DOHH2 (cell line): ENCODE measurements at regions not wholly inside any gene's neighbourhood (a gene's known extent, or its start where the extent isn't known, plus 50 kb on each side); places are given as distances from the start of the nearest gene placed in this dataset.

Experiments used
- H3F3A ChIP-seq: fragments of 200-600 bp; sonication (generic), shearing (Covaris generic); 2 replicates; pipeline ENCODE4 v1.6.0; 2016; ENCODE audit warnings: antibody characterized with exemption, mild to moderate bottlenecking; ENCODE audit not compliant: control insufficient read depth, insufficient read depth
- H3K27ac ChIP-seq: fragments of 200-600 bp; sonication (generic); 2 replicates; pipeline ENCODE4 v1.5.1; 2014; ENCODE audit warnings: low read depth, mild to moderate bottlenecking, low read length, moderate library complexity
- H3K27me3 ChIP-seq: fragments of 200-600 bp; sonication (generic); 2 replicates; pipeline ENCODE4 v1.6.1; 2014; ENCODE audit warnings: mild to moderate bottlenecking, low read length, mixed read lengths; ENCODE audit not compliant: control insufficient read depth
- H3K36me3 ChIP-seq: fragments of 200-600 bp; sonication (generic); 2 replicates; pipeline ENCODE4 v1.6.1; 2014; ENCODE audit warnings: mild to moderate bottlenecking, low read length, moderate library complexity, mixed read lengths; ENCODE audit not compliant: control insufficient read depth
- H3K4me1 ChIP-seq: fragments of 200-600 bp; sonication (generic); 2 replicates; pipeline ENCODE4 v1.6.1; 2014; ENCODE audit warnings: mild to moderate bottlenecking, low read length, mixed read lengths; ENCODE audit not compliant: control insufficient read depth
- H3K4me2 ChIP-seq: fragments of 200-600 bp; sonication (generic); 2 replicates; pipeline ENCODE4 v1.6.0; 2014; ENCODE audit warnings: mild to moderate bottlenecking, low read length, moderate library complexity
- H3K4me3 ChIP-seq: fragments of 200-600 bp; sonication (generic); 2 replicates; pipeline ENCODE4 v1.5.1; 2014; ENCODE audit warnings: mild to moderate bottlenecking, low read length, mixed read lengths
- H3K79me2 ChIP-seq: fragments of 200-600 bp; sonication (generic); 2 replicates; pipeline ENCODE4 v1.6.1; 2014; ENCODE audit warnings: mild to moderate bottlenecking, low read length, mixed read lengths; ENCODE audit not compliant: control insufficient read depth
- H3K9me2 ChIP-seq: fragments of 200-600 bp; sonication (generic); replicated peaks from 2 replicates; pipeline ENCODE4 v1.6.1; 2014; ENCODE audit warnings: mild to moderate bottlenecking, low read length, mixed read lengths; ENCODE audit not compliant: control insufficient read depth
- H3K9me3 ChIP-seq: fragments of 200-600 bp; sonication (generic); 2 replicates; pipeline ENCODE4 v1.6.1; 2014; ENCODE audit warnings: antibody characterized with exemption, low read length, mixed read lengths; ENCODE audit not compliant: control insufficient read depth, insufficient read depth
- H4K20me1 ChIP-seq: fragments of 200-600 bp; sonication (generic); 2 replicates; pipeline ENCODE4 v1.6.0; 2014; ENCODE audit warnings: low read depth, mild to moderate bottlenecking, antibody characterized with exemption, low read length, moderate library complexity; ENCODE audit not compliant: control insufficient read depth, insufficient read depth
- CTCF ChIP-seq: fragments of 200-600 bp; sonication (generic); IDR thresholded peaks from one replicate; pipeline ENCODE4 v1.5.1; 2014; ENCODE audit warnings: antibody characterized with exemption, mild to moderate bottlenecking, low read depth, low read length; ENCODE audit not compliant: poor library complexity, severe bottlenecking
- EZH2phosphoT487 ChIP-seq: fragments of 200-600 bp; sonication (generic); IDR thresholded peaks from 2 replicates; pipeline ENCODE4 v1.6.1; 2017; ENCODE audit warnings: borderline replicate concordance, mild to moderate bottlenecking, antibody characterized with exemption, low read length, moderate library complexity, mixed read lengths

GRCh38 chr10:29785701-29786100 is 150.9 kb upstream of the SVIL start:
- no peaks in the 10 kb centered on the region for H3K9me3 ChIP-seq
- H3K4me3 ChIP-seq: no peak overlapping the region
- no peak overlapping the region for H3K27ac ChIP-seq
- TF ChIP-seq EZH2phosphoT487 (no peak), CTCF (no peak)
- H3K4me1 ChIP-seq: no peaks in the 10 kb centered on the region
- no peaks in the 10 kb centered on the region for H3K79me2 ChIP-seq
- no peaks in the 10 kb centered on the region for H3F3A ChIP-seq
- no peak overlapping the region for H3K4me2 ChIP-seq
- no peaks in the 10 kb centered on the region; the same call in 1 of the 2 replicates for H3K9me2 ChIP-seq
- no peaks in the 10 kb centered on the region for H3K27me3 ChIP-seq
- H3K36me3 ChIP-seq: no peaks in the 10 kb centered on the region
- no peaks in the 10 kb centered on the region for H4K20me1 ChIP-seq

DNA sequence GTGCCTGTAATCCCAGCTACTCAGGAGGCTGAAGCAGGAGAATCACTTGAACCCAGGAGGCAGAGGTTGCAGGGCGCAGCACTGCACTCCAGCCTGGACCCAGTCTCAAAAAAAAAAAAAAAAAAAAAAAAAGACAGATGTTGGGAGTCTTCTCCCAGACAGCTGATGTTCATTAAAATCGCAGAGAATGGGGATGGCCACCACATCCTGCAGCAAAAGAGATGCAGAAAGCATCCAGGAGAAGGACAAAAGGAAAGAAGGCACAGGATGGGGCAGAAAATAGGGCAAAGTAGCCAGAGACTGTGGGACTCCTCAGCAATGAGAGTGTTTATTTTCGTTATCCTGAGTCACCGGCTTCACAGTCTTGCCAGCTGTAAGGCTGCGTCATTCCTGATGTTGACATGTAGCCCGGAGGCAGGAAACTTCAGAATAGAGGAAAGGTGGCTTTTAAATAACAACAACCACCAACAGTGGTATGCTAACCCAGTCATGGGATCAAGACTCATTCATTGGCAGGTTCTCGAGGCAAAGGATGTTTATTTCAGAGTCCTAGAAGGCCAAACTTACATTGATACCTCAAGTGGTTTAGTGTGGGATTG is 149.5 kb upstream of the SVIL start:
- Histone ChIP-seq H3K4me1 (no peaks in the 10 kb centered on the region), H3K36me3 (no peaks in the 10 kb centered on the region), H3K9me3 (no peaks in the 10 kb centered on the region), H4K20me1 (no peaks in the 10 kb centered on the region), H3K27me3 (no peaks in the 10 kb centered on the region), H3K79me2 (no peaks in the 10 kb centered on the region), H3K9me2 (no peaks in the 10 kb centered on the region; the same call in 1 of the 2 replicates), H3K27ac (no peak overlapping the region), H3F3A (no peaks in the 10 kb centered on the region), H3K4me3 (no peak overlapping the region), H3K4me2 (no peak overlapping the region)
- TF ChIP-seq EZH2phosphoT487 (no peak), CTCF (no peak)

GRCh38 chr10:29783201-29783947 is 148.6 kb upstream of the SVIL start:
- Histone ChIP-seq H3K79me2 (no peaks in the 10 kb centered on the region), H3F3A (no peaks in the 10 kb centered on the region), H3K4me1 (no peaks in the 10 kb centered on the region), H3K9me2 (no peaks in the 10 kb centered on the region; the same call in 1 of the 2 replicates), H3K4me3 (no peak overlapping the region), H3K27ac (no peak overlapping the region), H3K4me2 (no peak overlapping the region), H3K9me3 (no peaks in the 10 kb centered on the region), H3K36me3 (no peaks in the 10 kb centered on the region), H3K27me3 (no peaks in the 10 kb centered on the region), H4K20me1 (no peaks in the 10 kb centered on the region)
- TF ChIP-seq CTCF (no peak), EZH2phosphoT487 (no peak)
